Keratinocyte (primary cell): ENCODE measurements at regions not wholly inside any gene's neighbourhood (a gene's known extent, or its start where the extent isn't known, plus 50 kb on each side); places are given as distances from the start of the nearest gene placed in this dataset.
A peak's percentile ranks its signal among the peaks of the same experiment; 100 is the strongest.
"Not testable (repeated sequence)": the region's sequence is repeated elsewhere in the genome, so short reads cannot be mapped to it uniquely, and the experiment has no call there.

Source experiments
- DNase-seq: peaks from one replicate; pipeline ENCODE4 v3.0.0-alpha.2; 2011; ENCODE audit warnings: low read depth, missing footprints, low spot score
- FAIRE-seq: peaks from 2 replicates; lab custom pipeline; 2011; peaks lifted over from hg19 to GRCh38; lab: Jason Lieb, UNC
- H2AFZ ChIP-seq: 2 replicates; pipeline ENCODE4 v1.6.0; 2012; ENCODE audit warnings: low read length, control low read depth, inconsistent platforms; ENCODE audit not compliant: control insufficient read depth
- H3K27ac ChIP-seq: 2 replicates; pipeline ENCODE4 v1.5.1; 2011; ENCODE audit warnings: low read length; ENCODE audit not compliant: control insufficient read depth, insufficient read depth
- H3K27me3 ChIP-seq: 3 replicates; pipeline ENCODE4 v1.6.0; 2011; ENCODE audit warnings: low read length; ENCODE audit not compliant: control insufficient read depth, insufficient read depth; ENCODE audit errors: extremely low read depth
- H3K36me3 ChIP-seq, 2 experiments: 2 replicates in 1 of 2; 3 replicates in 1 of 2; pipeline ENCODE4 v1.5.1; 2011; ENCODE audit warnings: low read length in 2 of 2, mild to moderate bottlenecking in 1 of 2; ENCODE audit not compliant: control insufficient read depth in 2 of 2, insufficient read depth in 2 of 2; ENCODE audit errors: extremely low read depth in 1 of 2
- H3K4me1 ChIP-seq: 3 replicates; pipeline ENCODE4 v1.5.1; 2011; ENCODE audit warnings: low read length; ENCODE audit not compliant: control insufficient read depth, insufficient read depth; ENCODE audit errors: extremely low read depth
- H3K4me2 ChIP-seq: 3 replicates; pipeline ENCODE4 v1.6.0; 2011; ENCODE audit warnings: low read depth, low read length; ENCODE audit not compliant: control insufficient read depth, insufficient read depth; ENCODE audit errors: extremely low read depth
- H3K4me3 ChIP-seq, 3 experiments: fragments of 200-600 bp in 1 of 3; sonication (generic) in 1 of 3; 2 replicates in 2 of 3; 3 replicates in 1 of 3; pipeline ENCODE4 v1.5.1; 2011 to 2016; ENCODE audit warnings: low read length in 3 of 3, mild to moderate bottlenecking in 3 of 3, control low read depth in 2 of 3, inconsistent platforms in 1 of 3, low read depth in 1 of 3, mixed read lengths in 1 of 3, mixed run types in 1 of 3, moderate library complexity in 1 of 3; ENCODE audit not compliant: control insufficient read depth in 2 of 3, insufficient read depth in 2 of 3; ENCODE audit errors: extremely low read depth in 1 of 3
- H3K79me2 ChIP-seq: 2 replicates; pipeline ENCODE4 v1.6.0; 2012; ENCODE audit warnings: low read length; ENCODE audit not compliant: control insufficient read depth, insufficient read depth
- H3K9ac ChIP-seq: 3 replicates; pipeline ENCODE4 v1.6.0; 2011; ENCODE audit warnings: low read length; ENCODE audit not compliant: control insufficient read depth, insufficient read depth; ENCODE audit errors: extremely low read depth
- H3K9me1 ChIP-seq: 3 replicates; pipeline ENCODE4 v1.6.0; 2011; ENCODE audit warnings: low read length; ENCODE audit not compliant: control insufficient read depth, insufficient read depth; ENCODE audit errors: extremely low read depth
- H3K9me3 ChIP-seq: 2 replicates; pipeline ENCODE4 v1.5.1; 2012; ENCODE audit warnings: low read depth, low read length; ENCODE audit not compliant: control insufficient read depth
- H4K20me1 ChIP-seq: 3 replicates; pipeline ENCODE4 v1.6.0; 2011; ENCODE audit warnings: low read length; ENCODE audit not compliant: control insufficient read depth, insufficient read depth; ENCODE audit errors: extremely low read depth
- CTCF ChIP-seq, 3 experiments: IDR thresholded peaks in 1 of 3; conservative IDR thresholded peaks in 1 of 3; optimal IDR thresholded peaks in 1 of 3; 2 replicates in 2 of 3; 3 replicates in 1 of 3; pipeline versions ENCODE3 to v1.5.1; 2011; ENCODE audit warnings: low read length in 3 of 3, mild to moderate bottlenecking in 3 of 3, moderate library complexity in 2 of 3, control low read depth in 1 of 3, inconsistent platforms in 1 of 3; ENCODE audit not compliant: insufficient read depth in 2 of 3; ENCODE audit errors: extremely low read depth in 1 of 3
- EZH2 ChIP-seq: IDR thresholded peaks from one replicate; pipeline ENCODE4 v1.6.1; 2012; ENCODE audit warnings: inconsistent platforms, mild to moderate bottlenecking, low read length, moderate library complexity
- dilution Hi-C: fragments of 300-500 bp; cut with MboI; formaldehyde crosslinking; loops from one replicate; pipeline ENCODE4 v1.7.0; 2020; ENCODE audit warnings: low sequenced_read_pairs; ENCODE audit not compliant: extremely low pct_ligation_motif_present

GRCh38 chr7:53383131-53383530, 347.7 kb downstream of the POM121L12 start:
- no peaks in the 10 kb centered on the region for H3K79me2 ChIP-seq
- H3K4me1 ChIP-seq = no peaks in the 10 kb centered on the region
- FAIRE-seq (peak; percentile 89), DNase-seq (no peak)
- no peaks in the 10 kb centered on the region for H3K9me3 ChIP-seq
- TF ChIP-seq CTCF (optimal IDR thresholded peaks at IDR 0.05 in 1 of 3, IDR thresholded peaks at IDR 0.05 in 1 of 3, conservative IDR thresholded peaks at IDR 0.05 in 1 of 3; ENCODE audit: extremely low read depth in 1 of 3, insufficient read depth in 2 of 3, low read length in 3 of 3) (no peak), EZH2 (no peak)
- no peaks in the 10 kb centered on the region for H3K27me3 ChIP-seq
- no peak overlapping the region for H3K9ac ChIP-seq
- peak overlapping the region; percentile 45 for H3K4me2 ChIP-seq
- H2AFZ ChIP-seq = peak overlapping the region; percentile 84
- H3K36me3 ChIP-seq = no peaks in the 10 kb centered on the region
- H3K9me1 ChIP-seq = no peaks in the 10 kb centered on the region
- no peak overlapping the region for H3K4me3 ChIP-seq
- no peaks in the 10 kb centered on the region for H4K20me1 ChIP-seq
- dilution Hi-C loops = no loop called here
- H3K27ac ChIP-seq = no peak overlapping the region

GRCh38 chr7:53385239-53385638, 349.8 kb downstream of the POM121L12 start:
- H3K27ac ChIP-seq, DNase-seq, H3K36me3 ChIP-seq, H4K20me1 ChIP-seq, H3K9ac ChIP-seq, H3K27me3 ChIP-seq, H2AFZ ChIP-seq, H3K9me3 ChIP-seq, H3K9me1 ChIP-seq, H3K4me2 ChIP-seq, H3K79me2 ChIP-seq, H3K4me3 ChIP-seq, dilution Hi-C loops, FAIRE-seq, H3K4me1 ChIP-seq: not testable (repeated sequence)

- Histone ChIP-seq H3K9me3 (no peaks in the 10 kb centered on the region), H3K79me2 (no peaks in the 10 kb centered on the region), H3K27ac (no peak overlapping the region), H4K20me1 (no peaks in the 10 kb centered on the region), H3K4me3 (no peak overlapping the region), H3K9me1 (no peaks in the 10 kb centered on the region), H3K36me3 (no peaks in the 10 kb centered on the region), H3K4me1 (no peaks in the 10 kb centered on the region), H2AFZ (no peak overlapping the region), H3K4me2 (no peak overlapping the region), H3K27me3 (no peaks in the 10 kb centered on the region), H3K9ac (no peak overlapping the region)
- TF ChIP-seq EZH2 (no peak), CTCF (optimal IDR thresholded peaks at IDR 0.05 in 1 of 3, IDR thresholded peaks at IDR 0.05 in 1 of 3, conservative IDR thresholded peaks at IDR 0.05 in 1 of 3; ENCODE audit: extremely low read depth in 1 of 3, insufficient read depth in 2 of 3, low read length in 3 of 3) (no peak)
- dilution Hi-C loops = no loop called here
- FAIRE-seq (no peak), DNase-seq (no peak)
These were observed 352.1 kb downstream of the POM121L12 start for GRCh38 chr7:53387515-53387914.
